ENCODE measurements at regions not wholly inside any gene's neighbourhood (a gene's known extent, or its start where the extent isn't known, plus 50 kb on each side); places are given as distances from the start of the nearest gene placed in this dataset.
"Not testable (repeated sequence)": the region's sequence is repeated elsewhere in the genome, so short reads cannot be mapped to it uniquely, and the experiment has no call there.

GRCh38 chr3:175956964-175957363, 1097.8 kb downstream of the NAALADL2 start:
- DNase-seq (ENCODE audit: low read depth in 2 of 2): no peak

DNA sequence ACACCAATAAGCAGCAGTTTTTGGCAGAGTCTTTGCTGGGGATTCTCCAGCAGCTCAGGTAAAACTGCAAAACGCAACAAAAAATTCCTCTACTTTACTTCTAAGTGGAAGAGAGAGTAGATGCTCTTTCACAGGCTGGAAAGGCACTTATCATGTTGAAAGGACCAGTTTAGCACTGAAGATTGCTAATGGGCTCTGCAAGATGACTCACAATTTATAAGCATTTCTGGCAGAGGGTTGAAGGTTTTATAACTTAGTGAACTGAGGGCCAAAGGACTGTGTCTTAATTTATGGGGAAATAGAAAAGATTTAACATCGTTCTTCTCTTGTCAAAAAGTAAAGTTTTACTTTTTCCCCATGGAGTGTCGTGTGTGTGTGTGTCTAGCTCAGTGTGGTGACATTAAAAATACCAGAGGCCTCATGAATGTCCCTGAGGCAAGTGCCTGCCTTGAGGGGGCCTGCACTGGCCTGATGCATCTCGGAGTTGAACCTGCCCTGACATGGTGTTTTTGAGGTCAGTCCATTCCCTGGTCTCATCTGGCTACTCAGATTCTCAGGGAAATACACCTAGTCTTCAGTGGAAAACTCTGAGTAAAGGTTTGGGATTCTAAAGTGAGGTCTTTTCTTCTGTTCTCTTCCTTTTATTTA, 1092.0 kb downstream of the NAALADL2 start:
- DNase-seq (ENCODE audit: low read depth in 2 of 2): no peak

DNA sequence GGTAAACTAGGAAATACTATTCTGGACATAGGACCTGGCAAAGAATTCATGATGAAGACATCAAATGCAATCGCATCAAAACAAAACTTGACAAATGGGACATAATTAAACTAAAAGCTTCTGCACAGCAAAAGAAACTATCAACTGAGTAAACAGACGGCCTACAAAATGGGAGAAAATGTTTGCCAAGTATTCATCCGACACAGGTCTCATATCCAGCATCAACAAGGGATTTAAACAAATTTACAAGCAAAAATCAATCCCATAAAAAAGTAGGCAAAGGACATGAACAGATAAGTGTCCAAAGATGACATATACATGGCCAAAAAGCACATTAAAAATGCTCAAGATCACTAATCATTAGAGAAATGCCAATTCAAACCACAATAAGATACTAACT, 1088.9 kb downstream of the NAALADL2 start:
- DNase-seq (ENCODE audit: low read depth in 2 of 2): no peak

GRCh38 chr3:175941352-175941751, 1082.2 kb downstream of the NAALADL2 start:
- no peak for DNase-seq (ENCODE audit: low read depth in 2 of 2)

- no peak for DNase-seq (ENCODE audit: low read depth in 2 of 2)
Measured at GRCh38 chr3:175940881-175941280, 1081.7 kb downstream of the NAALADL2 start.

DNA sequence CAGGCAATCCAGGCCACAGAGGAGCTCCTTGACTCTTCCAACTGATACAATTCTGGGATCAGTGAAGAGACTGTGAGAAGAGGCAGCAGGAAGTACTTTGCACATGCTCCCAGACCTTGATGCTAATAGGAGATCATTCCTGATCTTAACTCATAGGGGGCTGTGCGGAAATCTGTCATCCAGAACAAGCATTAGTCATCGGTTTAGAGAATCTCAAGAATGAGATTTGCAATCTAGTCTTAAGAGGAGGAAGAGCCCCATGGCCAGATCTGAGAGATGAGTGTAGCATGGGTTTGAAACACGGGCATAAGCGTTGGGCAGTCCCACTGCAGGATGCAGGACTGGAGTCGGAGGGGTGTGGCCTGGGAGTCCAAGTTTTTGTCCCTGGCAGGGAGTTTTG, 1081.1 kb downstream of the NAALADL2 start:
- no peak for DNase-seq (ENCODE audit: low read depth in 2 of 2)

DNA sequence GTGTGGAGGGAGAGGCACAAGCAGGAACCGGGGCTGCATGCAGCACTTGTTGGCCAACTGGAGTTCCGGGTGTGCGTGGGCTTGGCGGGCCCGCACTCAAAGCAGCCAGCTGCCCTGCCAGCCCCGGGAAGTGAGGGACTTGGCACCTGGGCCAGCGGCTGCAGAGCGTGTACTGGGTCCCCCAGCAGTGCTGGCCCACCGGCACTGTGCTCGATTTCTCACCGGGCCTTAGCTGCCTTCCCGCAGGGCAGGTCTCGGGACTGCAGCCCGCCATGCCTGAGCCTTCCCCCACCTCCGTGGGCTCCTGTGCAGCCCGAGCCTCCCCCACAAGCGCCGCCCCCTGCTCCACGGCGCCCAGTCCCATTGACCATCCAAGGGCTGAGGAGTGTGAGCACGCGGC, 1078.2 kb downstream of the NAALADL2 start:
- not testable (repeated sequence) for DNase-seq (ENCODE audit: low read depth in 2 of 2)

DNA sequence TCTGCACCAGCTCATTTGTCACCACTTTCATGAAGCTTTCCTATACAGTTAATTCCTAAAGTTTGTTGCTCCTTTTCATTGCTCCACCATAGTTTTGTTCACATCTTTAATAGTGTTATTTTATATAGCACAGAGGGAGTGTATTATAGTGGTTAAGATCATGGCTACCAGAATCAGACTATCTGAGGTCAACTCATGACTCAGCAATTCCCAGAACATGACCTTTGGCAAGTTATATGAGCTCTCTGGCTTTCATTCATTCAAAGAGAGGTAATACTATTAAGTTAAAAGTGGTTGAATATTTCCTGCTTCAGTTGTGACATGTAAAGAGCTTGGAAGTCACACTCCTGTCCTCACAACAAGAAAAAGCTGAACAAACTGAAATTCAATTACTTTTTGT, 1073.5 kb downstream of the NAALADL2 start:
- DNase-seq (ENCODE audit: low read depth in 2 of 2): no peak

- DNase-seq (ENCODE audit: low read depth in 2 of 2): no peak
Measured at GRCh38 chr3:175919133-175919532, 1060.0 kb downstream of the NAALADL2 start.

DNA sequence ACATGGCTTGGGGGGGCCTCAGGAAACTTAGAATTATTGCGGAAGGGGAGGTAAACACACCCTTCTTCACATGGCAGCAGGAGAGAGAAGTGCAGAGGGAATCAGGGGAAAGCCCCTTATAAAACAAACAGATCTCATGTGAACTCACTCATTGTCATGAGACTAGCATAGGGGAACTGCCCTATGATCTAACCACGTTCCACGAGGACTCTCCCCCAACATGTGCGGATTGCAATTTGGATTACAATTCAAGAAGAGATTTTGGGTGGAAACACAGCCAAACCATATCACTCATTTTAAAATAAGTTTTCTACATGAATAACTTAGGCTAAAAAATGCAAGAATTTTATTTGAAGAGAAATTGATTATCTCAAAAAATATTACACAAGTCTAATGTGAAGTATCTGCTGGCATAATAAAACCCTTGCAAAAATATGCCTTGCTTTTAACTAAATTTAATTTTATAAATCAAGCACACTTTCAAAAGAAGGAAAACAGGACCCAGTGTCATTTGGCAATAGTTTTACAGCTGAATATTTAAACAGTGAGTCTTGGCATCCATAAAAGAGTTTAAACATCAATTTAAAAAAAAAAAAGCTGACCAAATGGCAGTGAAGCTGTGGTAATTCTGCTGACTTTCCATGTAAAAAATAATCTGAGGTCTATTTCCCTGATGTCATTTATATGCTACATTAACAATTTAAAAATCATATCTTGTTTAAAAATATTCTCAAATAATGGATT, 1057.2 kb downstream of the NAALADL2 start:
- no peak for DNase-seq (ENCODE audit: low read depth in 2 of 2)

DNA sequence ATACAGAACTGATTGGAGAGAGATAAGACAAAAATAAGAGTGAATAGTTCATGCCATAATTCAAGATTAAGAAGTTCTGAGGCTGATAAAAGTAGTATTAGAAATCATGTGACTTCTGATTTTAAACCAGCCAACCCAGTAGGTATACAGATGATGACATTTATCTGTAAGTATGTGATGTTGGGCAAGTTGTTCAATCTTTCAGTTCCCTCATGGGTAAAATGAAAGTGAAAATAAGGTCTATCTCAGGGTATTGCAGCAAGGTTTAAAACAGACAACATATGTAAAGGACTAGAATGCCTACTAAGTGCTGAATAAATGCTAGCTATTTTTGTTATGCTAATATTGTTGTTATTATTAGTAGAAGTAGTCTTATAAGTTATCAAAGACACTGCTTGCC, 1055.7 kb downstream of the NAALADL2 start:
- DNase-seq (ENCODE audit: low read depth in 2 of 2): no peak

DNA sequence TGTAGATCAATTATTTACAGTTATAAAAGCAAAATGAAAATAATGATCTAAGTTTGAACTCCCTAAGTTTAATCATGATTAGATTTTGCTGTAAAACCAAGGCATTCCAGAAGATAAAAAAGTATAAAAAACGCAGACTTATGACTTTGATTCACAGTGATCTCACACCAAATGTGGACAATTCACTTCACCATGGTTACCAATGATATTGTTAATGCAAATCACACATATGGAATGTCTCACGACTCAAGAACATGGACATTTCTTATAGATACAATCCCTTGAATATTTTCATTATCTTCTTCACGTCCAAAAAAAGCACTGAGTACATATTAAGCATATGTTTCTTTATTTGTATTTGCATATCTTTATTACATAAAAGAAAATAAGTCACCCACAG, 1054.2 kb downstream of the NAALADL2 start:
- DNase-seq (ENCODE audit: low read depth in 2 of 2): no peak

DNA sequence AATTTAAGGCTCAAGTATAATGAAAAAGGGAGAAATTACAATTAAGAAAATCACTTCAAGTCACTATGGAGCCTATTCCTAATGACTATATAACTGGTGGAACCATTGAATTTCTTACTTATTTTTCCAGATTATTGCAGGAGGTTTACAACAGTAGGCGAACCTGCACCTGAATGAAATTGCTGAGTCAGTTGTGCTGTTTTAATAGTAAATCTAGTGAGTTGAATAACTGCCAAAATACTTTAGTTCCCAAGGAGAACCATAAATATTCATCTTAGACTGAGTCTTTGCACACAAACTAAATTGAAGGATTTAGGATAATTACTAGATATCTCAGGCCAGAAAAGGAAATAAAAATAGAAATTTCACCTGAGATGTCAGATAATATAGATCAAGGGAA, 1052.8 kb downstream of the NAALADL2 start:
- no peak for DNase-seq (ENCODE audit: low read depth in 2 of 2)

DNA sequence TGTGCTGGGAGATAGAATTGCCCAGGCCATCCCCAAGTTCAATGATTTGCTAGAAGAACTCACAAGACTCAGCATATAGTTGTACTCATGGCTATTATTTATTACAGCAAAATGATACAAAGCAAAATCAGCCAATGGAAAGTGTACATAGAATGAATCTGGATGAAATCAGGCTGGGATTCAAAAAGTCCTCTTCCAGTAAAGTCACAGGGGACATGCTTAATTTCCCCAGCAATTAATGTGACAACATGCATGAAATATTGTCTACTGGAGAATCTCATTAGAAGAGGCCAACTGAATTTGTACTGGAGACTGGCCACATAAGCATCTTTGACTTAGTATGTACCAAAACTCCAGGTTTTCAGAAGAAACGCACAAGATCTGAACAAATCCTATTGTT, 1043.1 kb downstream of the NAALADL2 start:
- no peak for DNase-seq (ENCODE audit: low read depth in 2 of 2)

GRCh38 chr3:175898194-175898593, 1039.1 kb downstream of the NAALADL2 start:
- DNase-seq (ENCODE audit: low read depth in 2 of 2): no peak

DNA sequence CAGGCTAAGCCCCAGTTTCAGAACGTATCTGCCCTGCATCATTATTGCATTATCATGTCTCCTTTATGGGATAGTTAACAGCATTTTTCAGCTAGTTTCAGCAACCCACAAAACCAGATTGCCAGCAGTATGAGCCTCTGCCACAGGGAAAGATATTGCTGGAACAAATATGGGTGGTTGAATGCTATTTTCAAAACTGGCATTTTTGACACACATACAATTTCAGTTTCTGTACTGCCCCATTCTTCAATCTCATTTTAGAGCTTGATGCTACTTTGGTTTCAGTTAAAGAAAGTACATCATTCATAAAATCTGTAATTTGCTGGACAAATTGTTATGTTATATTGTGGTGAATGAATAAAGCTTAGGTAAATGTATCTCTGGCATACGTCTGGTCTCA, 1037.5 kb downstream of the NAALADL2 start:
- no peak for DNase-seq (ENCODE audit: low read depth in 2 of 2)

GRCh38 chr3:175895731-175896130, 1036.6 kb downstream of the NAALADL2 start:
- no peak for DNase-seq (ENCODE audit: low read depth in 2 of 2)

DNA sequence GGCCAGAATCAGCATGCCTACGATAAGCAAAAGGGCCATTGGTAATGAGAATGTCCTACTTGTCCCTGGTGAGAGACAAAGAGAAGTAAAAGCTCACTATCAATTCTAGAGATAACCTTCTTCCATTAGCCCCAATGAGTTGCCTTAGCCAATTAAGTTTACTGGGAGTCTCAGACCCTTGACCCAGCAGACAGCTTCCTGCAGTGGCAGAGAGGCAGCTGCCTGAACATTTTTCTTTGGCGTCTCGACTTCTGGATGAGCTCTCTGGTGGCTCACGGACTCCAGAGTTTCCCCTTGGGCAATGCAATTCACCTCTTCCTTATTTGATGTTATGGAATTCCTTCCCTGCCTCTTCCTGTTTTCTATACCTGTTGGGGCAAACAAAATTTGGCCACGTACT, 1034.4 kb downstream of the NAALADL2 start:
- no peak for DNase-seq (ENCODE audit: low read depth in 2 of 2)

GRCh38 chr3:175890066-175890465, 1030.9 kb downstream of the NAALADL2 start:
- DNase-seq (ENCODE audit: low read depth in 2 of 2): no peak

- no peak for DNase-seq (ENCODE audit: low read depth in 2 of 2)
Measured at GRCh38 chr3:175885231-175885766, 1026.2 kb downstream of the NAALADL2 start.

GRCh38 chr3:175879417-175879816, 1020.3 kb downstream of the NAALADL2 start:
- DNase-seq (ENCODE audit: low read depth in 2 of 2): no peak

DNA sequence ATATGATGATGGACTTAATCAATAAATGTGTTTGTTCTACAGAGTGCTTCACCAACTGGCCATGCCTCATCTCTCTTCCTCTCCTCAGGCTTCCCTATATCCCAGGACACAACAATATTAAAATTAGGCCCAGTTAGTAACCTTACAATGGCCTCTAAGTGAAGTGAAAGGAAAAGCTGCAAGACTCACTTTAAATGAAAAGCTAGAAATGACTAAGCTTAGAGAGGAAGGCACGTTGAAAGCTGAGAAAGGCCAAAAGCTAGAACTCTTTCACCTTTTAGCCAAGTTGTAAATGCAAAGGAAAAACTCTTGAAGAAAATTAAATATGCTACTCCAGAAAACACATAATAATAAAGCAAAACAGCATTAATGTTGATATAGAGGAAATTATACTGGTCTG, 1010.3 kb downstream of the NAALADL2 start:
- DNase-seq (ENCODE audit: low read depth in 2 of 2): no peak

DNA sequence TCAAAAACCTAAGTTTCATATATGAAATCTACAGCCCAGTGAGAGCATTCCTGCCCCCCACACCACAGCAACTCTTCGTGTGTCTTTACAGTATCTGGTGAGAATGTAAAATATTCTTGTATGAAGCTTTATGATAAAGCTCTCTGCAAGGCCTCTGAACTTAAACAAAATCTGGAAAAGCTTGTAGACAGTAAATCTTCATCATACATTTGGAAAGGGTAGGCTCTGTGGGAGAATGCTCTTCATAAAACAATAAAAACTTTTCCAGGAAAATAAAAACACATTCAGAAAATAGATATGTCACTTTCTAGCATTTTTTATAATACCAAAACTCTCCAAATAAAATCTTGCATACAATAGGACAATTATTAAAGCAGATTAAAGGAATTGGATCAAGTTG, 1009.5 kb downstream of the NAALADL2 start:
- DNase-seq (ENCODE audit: low read depth in 2 of 2): no peak
